Right atrium auricular region (tissue), 2 donors: ENCODE measurements at regions not wholly inside any gene's neighbourhood (a gene's known extent, or its start where the extent isn't known, plus 50 kb on each side); places are given as distances from the start of the nearest gene placed in this dataset.

Experiments used
- DNase-seq: peaks from one replicate; pipeline ENCODE4 v3.0.0-alpha.2; 2019; ENCODE audit warnings: low spot score
- H3K27ac ChIP-seq, 2 donors: fragments of 200-600 bp; sonication (generic); 1 replicate in 1 of 2; 2 replicates in 1 of 2; pipeline ENCODE4 v1.5.1; 2016 to 2019
- H3K27me3 ChIP-seq, 2 donors: fragments of 200-600 bp; sonication (generic); one replicate each; pipeline versions ENCODE4 v1.5.1 to v1.6.0; 2017 to 2019
- H3K36me3 ChIP-seq: fragments of 200-600 bp; sonication (generic); one replicate; pipeline ENCODE4 v1.5.1; 2016
- H3K4me1 ChIP-seq, 2 donors: fragments of 200-600 bp; sonication (generic); one replicate each; pipeline versions ENCODE4 v1.5.1 to v1.6.0; 2017 to 2019
- H3K4me3 ChIP-seq, 2 donors: fragments of 200-600 bp; sonication (generic); 1 replicate in 1 of 2; 2 replicates in 1 of 2; pipeline ENCODE4 v1.5.1; 2017 to 2019; ENCODE audit warnings: mild to moderate bottlenecking in 1 of 2, moderate library complexity in 1 of 2
- H3K9me3 ChIP-seq, 2 donors: fragments of 200-600 bp; sonication (generic); one replicate each; pipeline ENCODE4 v1.5.1; 2019
- CTCF ChIP-seq, 2 donors: fragments of 200-600 bp; sonication (generic); IDR thresholded peaks; one replicate each; pipeline ENCODE4 v1.5.1; 2019; ENCODE audit warnings: antibody characterized with exemption in 2 of 2

GRCh38 chr18:55910296-55910695 is 322.3 kb upstream of the TCF4 start:
- Histone ChIP-seq H3K27me3 (no peaks in the 10 kb centered on the region), H3K36me3 (no peaks in the 10 kb centered on the region), H3K9me3 (no peaks in the 10 kb centered on the region), H3K27ac (no peak overlapping the region), H3K4me3 (no peak overlapping the region), H3K4me1 (peaks cover 0 to 6% of the 10 kb centered on the region in 2 donors)
- no peak for TF ChIP-seq CTCF (IDR thresholded peaks at IDR 0.05)
- no peak for DNase-seq

GRCh38 chr18:55908901-55909366 is 320.9 kb upstream of the TCF4 start:
- Histone ChIP-seq H3K36me3 (no peaks in the 10 kb centered on the region), H3K4me3 (no peak overlapping the region), H3K27me3 (no peaks in the 10 kb centered on the region), H3K9me3 (no peaks in the 10 kb centered on the region), H3K27ac (no peak overlapping the region), H3K4me1 (peaks cover 0 to 6% of the 10 kb centered on the region in 2 donors)
- no peak for DNase-seq
- no peak for TF ChIP-seq CTCF (IDR thresholded peaks at IDR 0.05)

- no peak for DNase-seq
- Histone ChIP-seq H3K9me3 (no peaks in the 10 kb centered on the region), H3K4me3 (peak overlapping the region in 1 of 2 donors; percentile 2), H3K27me3 (no peaks in the 10 kb centered on the region), H3K4me1 (peaks cover 0 to 6% of the 10 kb centered on the region in 2 donors), H3K27ac (peak overlapping the region; percentile 14 to 15), H3K36me3 (no peaks in the 10 kb centered on the region)
- TF ChIP-seq CTCF (IDR thresholded peaks at IDR 0.05): no peak
Observed at GRCh38 chr18:55907453-55908175, 319.6 kb upstream of the TCF4 start.

- TF ChIP-seq CTCF (IDR thresholded peaks at IDR 0.05): no peak
- H3K27me3 ChIP-seq: no peaks in the 10 kb centered on the region
- no peak overlapping the region for H3K27ac ChIP-seq
Observed at GRCh38 chr18:55906536-55906935, 318.5 kb upstream of the TCF4 start.

GRCh38 chr18:55903911-55904310 is 315.9 kb upstream of the TCF4 start:
- Histone ChIP-seq H3K4me1 (peaks cover 0 to 6% of the 10 kb centered on the region in 2 donors), H3K27me3 (no peaks in the 10 kb centered on the region), H3K27ac (no peak overlapping the region), H3K36me3 (no peaks in the 10 kb centered on the region), H3K4me3 (no peak overlapping the region), H3K9me3 (no peaks in the 10 kb centered on the region)
- no peak for TF ChIP-seq CTCF (IDR thresholded peaks at IDR 0.05)
- DNase-seq: no peak

More at GRCh38 chr18:55906536-55906935, 318.5 kb upstream of the TCF4 start:
- Histone ChIP-seq H3K9me3 (no peaks in the 10 kb centered on the region), H3K4me3 (no peak overlapping the region), H3K4me1 (peaks cover 0 to 6% of the 10 kb centered on the region in 2 donors), H3K36me3 (no peaks in the 10 kb centered on the region)
- DNase-seq: no peak

- Histone ChIP-seq H3K36me3 (no peaks in the 10 kb centered on the region), H3K4me1 (no peaks in the 10 kb centered on the region), H3K4me3 (no peak overlapping the region), H3K27me3 (no peaks in the 10 kb centered on the region), H3K9me3 (no peaks in the 10 kb centered on the region), H3K27ac (no peak overlapping the region)
- no peak for TF ChIP-seq CTCF (IDR thresholded peaks at IDR 0.05)
- DNase-seq: no peak
Observed at GRCh38 chr18:55900380-55900779, 312.4 kb upstream of the TCF4 start.
